VCaP (cell line): ENCODE measurements at regions not wholly inside any gene's neighbourhood (a gene's known extent, or its start where the extent isn't known, plus 50 kb on each side); places are given as distances from the start of the nearest gene placed in this dataset.

Source experiments
- H3K27ac ChIP-seq: fragments of 450-650 bp; 2 replicates; pipeline ENCODE4 v1.5.1; 2017
- CTCF ChIP-seq: fragments of 450-650 bp; conservative IDR thresholded peaks from 2 replicates; pipeline ENCODE4 v1.5.1; 2017; ENCODE audit warnings: mild to moderate bottlenecking, moderate library complexity

DNA sequence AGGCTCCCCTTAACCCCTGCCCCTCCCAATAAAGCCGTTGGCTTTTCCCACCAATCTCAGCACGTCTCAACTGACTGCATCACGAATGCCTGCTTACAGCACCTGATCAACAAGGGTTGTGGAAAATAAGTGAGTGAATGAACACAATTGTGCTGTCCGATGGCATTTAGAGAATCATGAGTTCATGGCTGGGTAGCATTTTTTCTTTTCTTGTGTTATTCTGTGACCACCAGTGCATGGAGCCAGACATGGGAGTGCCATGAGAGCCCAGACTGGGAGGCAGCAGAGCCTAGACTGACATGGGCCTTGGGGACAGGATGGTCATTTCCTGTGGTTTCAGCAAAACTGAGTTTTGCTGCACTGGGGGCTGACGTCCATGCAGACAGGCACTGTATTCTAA lies 254.1 kb upstream of the IGFBP3 start:
- H3K27ac ChIP-seq = no peak overlapping the region
- no peak for TF ChIP-seq CTCF

DNA sequence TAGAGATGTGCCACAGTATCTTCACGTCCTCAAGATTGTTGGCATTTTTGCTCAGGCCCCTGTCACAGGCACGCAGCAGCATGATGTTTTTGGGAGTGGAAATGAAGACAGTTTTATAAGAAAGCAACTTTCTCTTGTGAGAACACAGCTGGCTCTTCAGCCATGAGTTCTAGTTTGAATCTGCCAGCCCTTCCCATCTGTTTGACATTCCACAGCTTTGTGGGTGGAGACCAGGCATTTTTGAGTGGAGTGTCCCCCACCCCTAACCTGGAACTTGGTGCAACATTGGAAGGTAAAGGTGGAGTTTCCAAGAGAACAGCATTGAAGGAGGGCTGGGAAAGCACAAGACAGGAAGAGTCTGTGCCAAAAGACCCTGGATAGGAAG lies 253.1 kb upstream of the IGFBP3 start:
- no peak for TF ChIP-seq CTCF
- H3K27ac ChIP-seq = no peak overlapping the region

DNA sequence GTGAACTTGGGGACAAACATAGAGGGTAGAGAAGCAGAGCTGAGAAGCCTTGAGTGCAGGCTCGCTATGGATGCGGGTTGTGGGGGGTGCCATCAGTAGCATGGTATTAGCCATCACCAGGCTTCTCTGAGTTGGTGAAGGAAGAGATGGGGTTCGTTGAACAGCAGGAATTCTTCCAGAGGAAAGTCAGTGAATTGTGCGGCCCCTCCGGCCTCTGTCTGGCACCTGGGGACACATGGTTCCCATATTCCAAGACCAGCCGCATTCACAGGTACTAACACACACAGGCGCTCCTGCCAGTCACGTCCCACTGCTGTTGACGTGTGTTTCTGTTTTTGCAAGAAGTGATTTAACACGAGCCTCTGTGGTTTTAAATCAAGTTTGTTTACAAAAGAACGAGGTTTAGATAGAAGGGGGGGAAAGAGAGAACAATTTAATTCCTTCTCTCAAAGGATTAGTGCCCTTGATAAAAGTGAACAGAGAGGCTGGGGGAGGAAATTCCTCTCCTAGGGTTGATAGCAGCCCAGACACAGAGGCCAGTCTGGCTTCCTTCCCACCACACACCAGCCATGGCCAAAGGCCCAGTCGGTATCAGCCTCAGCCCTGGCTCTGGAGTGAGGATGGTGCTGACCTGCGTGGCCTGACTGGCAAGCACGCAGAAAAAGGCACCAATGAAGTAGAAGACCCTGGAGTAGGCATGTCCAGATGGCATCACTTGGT lies 252.6 kb upstream of the IGFBP3 start:
- H3K27ac ChIP-seq = no peak overlapping the region
- TF ChIP-seq CTCF = no peak

DNA sequence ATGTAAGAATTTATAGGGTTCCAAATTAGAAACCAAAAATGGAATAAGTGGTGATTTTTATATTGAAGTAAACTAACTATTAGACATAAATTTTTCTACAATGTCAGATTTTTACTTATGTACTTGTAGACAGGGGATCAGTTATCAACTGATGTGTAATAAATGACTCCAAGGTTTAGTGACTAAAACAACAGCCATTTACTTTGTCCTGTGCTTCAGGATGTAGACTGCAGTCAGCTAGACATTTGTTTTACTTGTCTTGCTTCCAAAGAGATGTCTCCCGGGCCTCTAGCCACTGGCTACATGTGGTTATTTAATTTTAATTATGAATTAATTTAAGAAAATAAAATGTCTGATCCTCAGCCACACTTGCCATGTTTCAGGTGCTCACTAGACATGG lies 249.7 kb upstream of the IGFBP3 start:
- H3K27ac ChIP-seq = no peak overlapping the region
- no peak for TF ChIP-seq CTCF

DNA sequence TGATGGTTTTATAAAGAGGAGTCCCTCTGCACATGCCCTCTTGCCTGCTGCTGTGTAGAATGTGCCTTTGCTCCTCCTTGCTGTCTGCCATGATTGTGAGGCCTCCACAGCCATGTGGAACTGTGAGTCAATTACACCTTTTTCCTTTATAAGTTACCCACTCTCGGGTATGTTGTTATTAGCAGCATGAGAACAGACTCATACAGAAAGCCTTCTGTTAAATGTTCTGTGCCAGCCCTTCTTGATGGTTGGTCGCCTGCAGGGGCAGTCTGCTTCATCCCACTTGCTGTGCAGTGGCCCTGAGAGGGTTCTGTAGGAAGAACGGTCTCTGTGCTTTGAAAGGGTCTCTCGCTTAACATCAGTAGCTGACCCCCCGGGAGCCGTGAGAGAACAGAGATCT lies 248.9 kb upstream of the IGFBP3 start:
- H3K27ac ChIP-seq = no peak overlapping the region
- TF ChIP-seq CTCF = no peak

DNA sequence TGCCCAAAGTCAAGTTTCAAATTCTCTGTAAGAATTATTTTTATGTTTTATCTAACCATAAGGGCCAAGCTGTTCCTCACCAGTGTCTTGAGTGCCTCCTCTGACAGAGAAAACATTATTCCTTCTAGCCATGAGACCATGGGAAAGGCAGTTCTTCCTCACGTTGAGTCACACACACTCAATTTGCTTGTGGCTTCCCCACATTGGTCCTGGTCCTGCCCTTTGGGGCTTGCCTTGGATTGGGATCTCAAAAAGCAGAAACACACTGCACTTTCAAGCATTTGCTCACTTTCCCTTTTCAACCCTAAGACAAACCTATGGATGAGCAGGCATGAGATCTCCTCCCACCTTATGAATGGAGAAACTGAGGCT lies 248.3 kb upstream of the IGFBP3 start:
- no peak overlapping the region for H3K27ac ChIP-seq
- TF ChIP-seq CTCF = no peak

DNA sequence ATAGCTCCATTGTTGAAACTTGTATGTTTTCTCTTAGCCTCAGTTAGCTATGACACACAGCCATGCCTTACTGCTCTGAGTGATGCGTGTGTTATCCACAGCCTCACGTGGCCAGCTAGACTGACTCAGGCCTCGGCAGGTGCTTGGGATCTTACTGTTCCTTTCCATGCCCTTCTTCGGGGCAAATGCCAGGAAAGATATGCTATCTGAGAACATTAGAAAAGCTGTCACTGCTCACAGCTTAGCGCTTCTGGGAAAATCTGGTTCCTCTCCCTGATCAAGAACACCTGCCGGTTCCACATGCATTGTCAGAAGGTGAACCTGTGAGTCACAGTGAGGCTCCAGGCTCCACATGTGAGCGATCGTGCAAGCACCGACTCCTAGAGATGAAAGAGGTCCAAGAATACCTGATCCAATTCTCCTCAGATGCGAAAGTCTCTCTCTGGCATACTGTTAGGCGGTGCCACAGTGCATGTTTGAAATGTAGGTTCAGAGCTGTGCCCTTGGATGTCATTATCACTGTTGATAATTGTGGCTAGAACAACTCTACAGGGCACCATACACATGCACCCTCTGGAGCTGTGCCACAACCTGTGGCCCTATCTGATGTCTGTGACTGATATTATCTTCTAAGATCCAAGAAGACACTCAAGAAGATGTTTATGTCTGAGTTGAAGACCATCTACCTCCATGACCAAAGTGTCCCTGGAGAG lies 247.8 kb upstream of the IGFBP3 start:
- no peak overlapping the region for H3K27ac ChIP-seq
- no peak for TF ChIP-seq CTCF
